ENCODE measurements at regions not wholly inside any gene's neighbourhood (a gene's known extent, or its start where the extent isn't known, plus 50 kb on each side); places are given as distances from the start of the nearest gene placed in this dataset.

DNA sequence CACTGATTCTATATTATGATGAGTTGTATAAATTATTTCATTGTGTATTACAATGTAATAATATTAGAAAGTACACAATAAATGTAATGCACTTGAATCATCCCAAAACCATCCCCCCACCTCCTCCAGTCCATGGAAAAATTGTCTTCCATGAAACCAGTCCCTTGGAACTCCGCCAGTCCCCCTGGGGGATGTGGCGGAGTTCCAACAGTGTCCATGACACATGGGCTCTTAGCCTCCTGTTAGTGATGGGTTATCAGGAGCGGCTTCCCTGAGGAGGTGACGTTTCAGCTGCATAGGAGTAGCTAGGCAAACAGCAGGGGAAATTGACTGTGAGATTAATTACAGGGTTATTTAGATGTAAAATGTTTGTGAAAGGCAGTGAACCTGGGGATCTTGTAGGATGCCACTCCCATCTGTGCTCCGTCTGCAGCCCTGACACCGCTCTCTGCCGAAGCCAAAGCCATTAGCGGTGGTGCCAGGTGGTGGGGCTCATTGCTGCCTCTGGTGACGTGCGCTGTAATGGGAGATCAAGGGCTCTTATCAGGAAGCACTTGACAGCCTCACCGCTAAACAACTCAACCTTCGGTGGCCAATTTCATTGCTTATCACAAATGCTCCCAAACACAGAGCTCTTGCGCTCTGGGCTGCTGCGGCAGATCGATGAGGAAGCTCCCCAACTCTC is 81.6 kb upstream of the MC3R start:
- TF ChIP-seq, protein P1, sequence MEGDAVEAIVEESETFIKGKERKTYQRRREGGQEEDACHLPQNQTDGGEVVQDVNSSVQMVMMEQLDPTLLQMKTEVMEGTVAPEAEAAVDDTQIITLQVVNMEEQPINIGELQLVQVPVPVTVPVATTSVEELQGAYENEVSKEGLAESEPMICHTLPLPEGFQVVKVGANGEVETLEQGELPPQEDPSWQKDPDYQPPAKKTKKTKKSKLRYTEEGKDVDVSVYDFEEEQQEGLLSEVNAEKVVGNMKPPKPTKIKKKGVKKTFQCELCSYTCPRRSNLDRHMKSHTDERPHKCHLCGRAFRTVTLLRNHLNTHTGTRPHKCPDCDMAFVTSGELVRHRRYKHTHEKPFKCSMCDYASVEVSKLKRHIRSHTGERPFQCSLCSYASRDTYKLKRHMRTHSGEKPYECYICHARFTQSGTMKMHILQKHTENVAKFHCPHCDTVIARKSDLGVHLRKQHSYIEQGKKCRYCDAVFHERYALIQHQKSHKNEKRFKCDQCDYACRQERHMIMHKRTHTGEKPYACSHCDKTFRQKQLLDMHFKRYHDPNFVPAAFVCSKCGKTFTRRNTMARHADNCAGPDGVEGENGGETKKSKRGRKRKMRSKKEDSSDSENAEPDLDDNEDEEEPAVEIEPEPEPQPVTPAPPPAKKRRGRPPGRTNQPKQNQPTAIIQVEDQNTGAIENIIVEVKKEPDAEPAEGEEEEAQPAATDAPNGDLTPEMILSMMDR (IDR thresholded peaks at IDR 0.05; ENCODE audit: borderline replicate concordance, extremely low read depth, low read length, poor library complexity, severe bottlenecking) = no peak
- no peak for TF ChIP-seq EZH2 (IDR thresholded peaks at IDR 0.05; ENCODE audit: borderline replicate concordance, low read depth, low read length, severe bottlenecking)

Data from DND-41 (cell line).